ENCODE measurements at regions not wholly inside any gene's neighbourhood (a gene's known extent, or its start where the extent isn't known, plus 50 kb on each side); places are given as distances from the start of the nearest gene placed in this dataset.
A peak's percentile ranks its signal among the peaks of the same experiment; 100 is the strongest.
"Not testable (repeated sequence)": the region's sequence is repeated elsewhere in the genome, so short reads cannot be mapped to it uniquely, and the experiment has no call there.

- TF ChIP-seq, protein P1, sequence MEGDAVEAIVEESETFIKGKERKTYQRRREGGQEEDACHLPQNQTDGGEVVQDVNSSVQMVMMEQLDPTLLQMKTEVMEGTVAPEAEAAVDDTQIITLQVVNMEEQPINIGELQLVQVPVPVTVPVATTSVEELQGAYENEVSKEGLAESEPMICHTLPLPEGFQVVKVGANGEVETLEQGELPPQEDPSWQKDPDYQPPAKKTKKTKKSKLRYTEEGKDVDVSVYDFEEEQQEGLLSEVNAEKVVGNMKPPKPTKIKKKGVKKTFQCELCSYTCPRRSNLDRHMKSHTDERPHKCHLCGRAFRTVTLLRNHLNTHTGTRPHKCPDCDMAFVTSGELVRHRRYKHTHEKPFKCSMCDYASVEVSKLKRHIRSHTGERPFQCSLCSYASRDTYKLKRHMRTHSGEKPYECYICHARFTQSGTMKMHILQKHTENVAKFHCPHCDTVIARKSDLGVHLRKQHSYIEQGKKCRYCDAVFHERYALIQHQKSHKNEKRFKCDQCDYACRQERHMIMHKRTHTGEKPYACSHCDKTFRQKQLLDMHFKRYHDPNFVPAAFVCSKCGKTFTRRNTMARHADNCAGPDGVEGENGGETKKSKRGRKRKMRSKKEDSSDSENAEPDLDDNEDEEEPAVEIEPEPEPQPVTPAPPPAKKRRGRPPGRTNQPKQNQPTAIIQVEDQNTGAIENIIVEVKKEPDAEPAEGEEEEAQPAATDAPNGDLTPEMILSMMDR (IDR thresholded peaks at IDR 0.05), result peak; percentile 85
- Histone ChIP-seq H3K4me1 (no peaks in the 10 kb centered on the region), H3K36me3 (no peaks in the 10 kb centered on the region), H3K27ac (no peak overlapping the region), H3K27me3 (ENCODE audit: low read depth) (no peaks in the 10 kb centered on the region), H3K4me3 (no peak overlapping the region), H3K9me3 (no peaks in the 10 kb centered on the region)
- peak; percentile 90 to 93 for ATAC-seq
- peak; percentile 57 for DNase-seq
- intact Hi-C loops (cut with DNase I), result loop anchor here (10.0 kb wide), 1 partner anchor 261 kb away; no protein-coding TSS in a partner anchor
Measured at GRCh38 chr17:65294181-65294719, 157.1 kb downstream of the RGS9 start.

- TF ChIP-seq, protein P1 (IDR thresholded peaks at IDR 0.05), result no peak
- Histone ChIP-seq H3K4me1 (no peaks in the 10 kb centered on the region), H3K36me3 (no peaks in the 10 kb centered on the region), H3K27me3 (ENCODE audit: low read depth) (no peaks in the 10 kb centered on the region), H3K4me3 (no peak overlapping the region), H3K27ac (no peak overlapping the region), H3K9me3 (no peaks in the 10 kb centered on the region)
- intact Hi-C loops (cut with DNase I), result loop anchor here (10.0 kb wide), 1 partner anchor 261 kb away; no protein-coding TSS in a partner anchor
- DNase-seq (no peak), ATAC-seq (no peak)
Measured at GRCh38 chr17:65293584-65294180, 156.5 kb downstream of the RGS9 start.

DNA sequence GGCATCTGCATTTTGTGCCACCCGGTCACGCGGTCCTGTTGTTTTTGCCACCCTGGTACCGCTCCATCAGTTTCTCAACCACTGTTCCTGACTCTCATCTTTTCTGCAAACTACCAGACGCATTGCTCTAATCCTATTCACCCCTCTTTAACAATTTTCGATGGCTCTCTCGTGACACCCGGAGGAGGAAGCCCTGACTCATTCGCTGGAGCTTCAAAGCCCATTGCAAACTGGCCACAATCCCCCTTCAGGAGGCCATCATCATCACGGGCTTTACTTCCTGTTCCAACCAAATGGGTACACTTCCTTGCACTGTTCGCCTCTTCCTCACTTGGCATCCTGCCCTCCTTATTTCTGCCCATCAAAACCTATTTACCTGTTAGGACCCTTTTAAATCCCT lies 155.3 kb downstream of the RGS9 start:
- intact Hi-C loops (cut with DNase I), result loop anchor here (10.0 kb wide), 1 partner anchor 262 kb away; no protein-coding TSS in a partner anchor
- Histone ChIP-seq H3K4me3 (no peak overlapping the region), H3K36me3 (no peaks in the 10 kb centered on the region), H3K27ac (no peak overlapping the region), H3K27me3 (ENCODE audit: low read depth) (no peaks in the 10 kb centered on the region), H3K4me1 (no peaks in the 10 kb centered on the region), H3K9me3 (no peaks in the 10 kb centered on the region)
- no peak for DNase-seq
- no peak for ATAC-seq
- TF ChIP-seq, protein P1 (IDR thresholded peaks at IDR 0.05), result no peak

DNA sequence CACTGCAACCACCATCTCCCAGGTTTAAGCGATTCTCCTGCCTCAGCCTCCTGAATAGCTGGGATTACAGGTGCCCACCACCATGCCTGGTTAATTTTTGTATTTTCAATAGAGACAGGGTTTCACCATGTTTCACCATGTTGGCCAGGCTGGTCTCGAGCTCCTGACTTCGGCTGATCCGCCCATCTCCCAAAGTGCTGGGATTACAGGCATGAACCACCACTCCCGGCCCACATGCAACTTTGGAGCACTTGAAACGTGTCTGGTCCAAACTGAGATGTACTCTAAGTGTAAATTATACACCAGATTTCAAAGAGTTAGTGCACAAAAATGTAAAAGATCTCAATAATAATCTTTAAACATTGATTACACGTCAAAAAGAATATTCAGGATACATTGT lies 154.1 kb downstream of the RGS9 start:
- H3K36me3 ChIP-seq; H3K4me3 ChIP-seq; ATAC-seq; DNase-seq; H3K4me1 ChIP-seq; H3K27ac ChIP-seq; H3K9me3 ChIP-seq; H3K27me3 ChIP-seq (ENCODE audit: low read depth): not testable (repeated sequence)
- intact Hi-C loops (cut with DNase I), result loop anchor here (10.0 kb wide), 1 partner anchor 264 kb away; no protein-coding TSS in a partner anchor

DNA sequence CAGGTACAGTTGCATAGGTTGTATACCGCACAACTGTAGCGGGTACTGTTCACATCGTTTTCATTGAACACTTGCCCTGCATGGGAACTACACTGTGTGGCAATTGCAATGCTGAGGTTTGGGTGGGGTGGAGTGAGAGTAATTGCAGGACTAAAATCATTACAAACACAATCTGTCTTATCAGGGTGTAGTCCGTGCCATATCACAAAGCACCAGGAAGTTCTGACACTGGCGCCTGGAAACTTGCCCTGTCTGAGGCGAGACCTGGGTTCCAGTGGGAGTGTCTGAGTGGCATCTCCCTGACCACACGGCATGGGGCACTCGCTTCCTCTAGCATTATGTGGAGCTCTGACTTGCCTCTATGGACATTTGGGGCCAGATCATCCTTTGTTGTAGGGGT lies 153.4 kb downstream of the RGS9 start:
- peak in 1 of 2 donors; percentile 17 for ATAC-seq
- Histone ChIP-seq H3K36me3 (no peaks in the 10 kb centered on the region), H3K27ac (no peak overlapping the region), H3K27me3 (ENCODE audit: low read depth) (no peaks in the 10 kb centered on the region), H3K4me3 (no peak overlapping the region), H3K9me3 (no peaks in the 10 kb centered on the region), H3K4me1 (no peaks in the 10 kb centered on the region)
- no peak for DNase-seq
- TF ChIP-seq, protein P1 (IDR thresholded peaks at IDR 0.05), result no peak
- intact Hi-C loops (cut with DNase I), result loop anchor here (10.0 kb wide), 1 partner anchor 264 kb away; no protein-coding TSS in a partner anchor

DNA sequence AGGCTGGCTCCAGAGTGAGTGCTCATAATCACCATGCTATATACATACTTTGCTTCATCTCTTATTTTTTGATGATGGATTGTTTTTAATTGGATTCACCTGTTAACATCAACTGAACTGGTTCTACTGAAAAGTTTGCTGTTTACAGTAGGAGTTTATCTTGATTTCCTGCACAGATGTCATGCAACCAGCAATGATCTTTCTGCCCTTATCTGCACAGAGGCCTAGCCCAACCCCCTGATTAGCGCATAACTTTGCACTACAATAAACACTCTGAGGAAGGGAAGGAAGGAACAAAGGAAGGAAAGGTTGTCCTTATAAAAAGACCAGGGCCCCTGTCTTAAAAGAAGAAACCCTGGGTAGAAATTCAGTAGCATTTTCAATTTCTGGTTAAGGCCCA lies 152.9 kb downstream of the RGS9 start:
- TF ChIP-seq, protein P1 (IDR thresholded peaks at IDR 0.05), result no peak
- no peak for ATAC-seq
- Histone ChIP-seq H3K27me3 (ENCODE audit: low read depth) (no peaks in the 10 kb centered on the region), H3K27ac (no peak overlapping the region), H3K4me3 (no peak overlapping the region), H3K9me3 (no peaks in the 10 kb centered on the region), H3K4me1 (no peaks in the 10 kb centered on the region), H3K36me3 (no peaks in the 10 kb centered on the region)
- intact Hi-C loops (cut with DNase I), result loop anchor here (10.0 kb wide), 1 partner anchor 265 kb away; no protein-coding TSS in a partner anchor
- no peak for DNase-seq

Data from lower lobe of right lung (tissue), 2 donors.